ENCODE measurements at regions not wholly inside any gene's neighbourhood (a gene's known extent, or its start where the extent isn't known, plus 50 kb on each side); places are given as distances from the start of the nearest gene placed in this dataset.

DNA sequence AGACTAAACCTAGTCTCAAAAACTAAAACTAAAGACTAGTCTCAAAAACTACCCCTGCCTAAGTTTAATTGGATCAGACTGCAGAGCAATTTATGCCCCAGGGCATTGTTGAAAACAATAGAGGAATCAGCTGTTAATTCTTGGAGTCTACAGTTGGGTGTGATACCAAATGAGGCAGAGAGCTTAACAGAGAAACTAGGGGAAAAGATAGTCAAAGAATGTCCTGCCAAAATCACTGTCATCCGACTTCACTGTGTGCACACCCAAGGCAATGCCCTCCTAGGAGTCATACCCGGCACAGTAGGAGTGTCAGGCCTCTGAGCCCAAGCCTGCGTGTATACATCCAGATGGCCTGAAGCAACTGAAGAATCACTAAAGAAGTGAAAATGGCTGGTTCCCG is 90.5 kb upstream of the TOMM7 start:
- H3K4me1 ChIP-seq (ENCODE audit: control insufficient read depth, insufficient read depth, low read length) = no peaks in the 10 kb centered on the region
- no peaks in the 10 kb centered on the region for H3K36me3 ChIP-seq (ENCODE audit: control insufficient read depth, insufficient read depth, low read length)
- H3K27me3 ChIP-seq (ENCODE audit: control insufficient read depth, insufficient read depth, low read length) = no peaks in the 10 kb centered on the region
- H3K27ac ChIP-seq (ENCODE audit: low read length) = no peak overlapping the region
- no peak overlapping the region for H3K4me3 ChIP-seq (ENCODE audit: low read length)
- peaks cover 2% of the 10 kb centered on the region for H3K9me3 ChIP-seq (ENCODE audit: control insufficient read depth, low read depth, low read length)
- no CpG with 5 or more reads among the region's 4 CpGs for WGBS (ENCODE audit: insufficient coverage, low lambda C conversion rate)
- no peak for DNase-seq

DNA sequence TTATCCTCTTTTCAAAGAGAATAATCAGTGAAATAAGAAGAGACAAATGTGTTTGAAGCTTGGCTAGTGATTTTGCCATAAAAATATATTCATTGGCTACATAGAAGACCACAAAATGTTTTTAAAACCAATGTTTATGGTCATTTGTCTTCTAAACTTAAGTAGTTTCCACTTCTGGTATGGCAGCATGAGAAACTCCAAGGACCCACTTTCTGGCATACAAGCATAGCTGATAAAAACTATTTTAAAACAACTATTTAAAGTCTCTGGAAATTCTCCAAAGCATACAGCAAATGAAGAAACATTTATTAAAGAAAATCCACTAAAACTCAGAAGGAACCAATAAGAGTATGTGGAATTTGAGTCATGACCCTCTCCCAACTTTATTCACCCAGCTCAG is 89.2 kb upstream of the TOMM7 start:
- H3K9me3 ChIP-seq (ENCODE audit: control insufficient read depth, low read depth, low read length) = peaks cover 2% of the 10 kb centered on the region
- DNase-seq = no peak
- no peak overlapping the region for H3K4me3 ChIP-seq (ENCODE audit: low read length)
- H3K27ac ChIP-seq (ENCODE audit: low read length) = no peak overlapping the region
- no peaks in the 10 kb centered on the region for H3K4me1 ChIP-seq (ENCODE audit: control insufficient read depth, insufficient read depth, low read length)
- H3K27me3 ChIP-seq (ENCODE audit: control insufficient read depth, insufficient read depth, low read length) = no peaks in the 10 kb centered on the region
- no peaks in the 10 kb centered on the region for H3K36me3 ChIP-seq (ENCODE audit: control insufficient read depth, insufficient read depth, low read length)

DNA sequence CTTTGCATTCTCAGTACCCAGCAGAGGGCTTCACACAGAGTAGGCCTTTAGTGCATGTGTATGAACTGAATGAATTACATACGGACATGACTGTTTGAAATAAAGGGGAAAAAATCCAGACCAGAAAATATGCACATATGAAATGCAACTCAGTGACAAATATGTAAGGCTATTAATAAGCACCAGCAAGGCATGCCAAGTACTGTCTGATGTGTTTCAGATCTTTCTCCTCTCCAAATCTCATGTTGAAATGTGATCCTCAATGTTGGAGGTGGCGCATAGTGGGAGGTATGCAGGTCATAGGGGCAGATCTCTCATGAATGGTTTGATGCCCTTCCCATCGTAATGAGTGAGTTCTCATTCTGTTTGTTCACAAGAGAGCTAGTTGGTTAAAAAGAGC is 87.3 kb upstream of the TOMM7 start:
- no peaks in the 10 kb centered on the region for H3K4me1 ChIP-seq (ENCODE audit: control insufficient read depth, insufficient read depth, low read length)
- no peaks in the 10 kb centered on the region for H3K36me3 ChIP-seq (ENCODE audit: control insufficient read depth, insufficient read depth, low read length)
- H3K4me3 ChIP-seq (ENCODE audit: low read length) = no peak overlapping the region
- no peak overlapping the region for H3K27ac ChIP-seq (ENCODE audit: low read length)
- no peak for DNase-seq
- no CpG with 5 or more reads among the region's 3 CpGs for WGBS (ENCODE audit: insufficient coverage, low lambda C conversion rate)
- peaks cover 2% of the 10 kb centered on the region for H3K9me3 ChIP-seq (ENCODE audit: control insufficient read depth, low read depth, low read length)
- H3K27me3 ChIP-seq (ENCODE audit: control insufficient read depth, insufficient read depth, low read length) = no peaks in the 10 kb centered on the region

DNA sequence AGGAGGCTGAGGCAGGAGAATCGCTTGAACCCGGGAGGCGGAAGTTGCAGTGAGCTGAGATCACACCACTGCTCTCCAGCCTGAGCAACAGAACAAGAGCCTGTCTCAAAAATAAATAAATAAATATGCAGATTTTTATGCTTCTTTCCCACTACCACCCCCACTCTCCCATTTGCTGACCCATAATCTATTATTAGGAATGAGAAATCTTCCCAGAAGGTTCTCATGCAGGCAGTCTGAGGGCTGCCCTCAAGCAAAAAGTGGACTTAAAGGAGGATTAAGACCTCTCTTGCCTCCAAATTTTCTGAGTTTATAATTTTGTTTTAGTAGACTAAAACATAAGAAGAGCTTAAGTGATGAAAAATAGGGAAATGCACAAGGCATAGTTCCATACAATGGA is 85.2 kb upstream of the TOMM7 start:
- no CpG with 5 or more reads among the region's 3 CpGs for WGBS (ENCODE audit: insufficient coverage, low lambda C conversion rate)

DNA sequence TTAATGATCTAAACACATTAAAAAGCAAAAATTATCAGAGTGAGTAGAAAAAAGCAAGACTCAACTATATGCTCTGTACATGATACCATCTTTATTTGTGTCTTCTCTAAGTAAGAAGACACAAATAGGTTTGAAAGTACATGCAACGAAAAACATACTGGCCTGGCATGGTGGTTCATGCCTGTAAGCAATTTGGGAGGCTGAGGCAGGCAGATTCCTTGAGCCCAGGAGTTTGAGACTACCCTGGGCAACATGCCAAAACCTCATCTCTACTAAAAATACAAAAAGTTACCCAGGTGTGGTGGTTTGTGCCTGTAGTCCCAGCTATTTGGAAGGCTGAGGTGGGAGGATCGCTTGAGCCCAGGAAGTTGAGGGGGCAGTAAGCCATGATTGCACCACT is 78.1 kb upstream of the TOMM7 start:
- no peak for DNase-seq

More for the DNA sequence above, 85.2 kb upstream of the TOMM7 start:
- no peaks in the 10 kb centered on the region for H3K4me1 ChIP-seq (ENCODE audit: control insufficient read depth, insufficient read depth, low read length)
- H3K27ac ChIP-seq (ENCODE audit: low read length) = no peak overlapping the region
- H3K27me3 ChIP-seq (ENCODE audit: control insufficient read depth, insufficient read depth, low read length) = no peaks in the 10 kb centered on the region
- DNase-seq = no peak
- H3K9me3 ChIP-seq (ENCODE audit: control insufficient read depth, low read depth, low read length) = no peaks in the 10 kb centered on the region
- H3K36me3 ChIP-seq (ENCODE audit: control insufficient read depth, insufficient read depth, low read length) = no peaks in the 10 kb centered on the region
- H3K4me3 ChIP-seq (ENCODE audit: low read length) = no peak overlapping the region

DNA sequence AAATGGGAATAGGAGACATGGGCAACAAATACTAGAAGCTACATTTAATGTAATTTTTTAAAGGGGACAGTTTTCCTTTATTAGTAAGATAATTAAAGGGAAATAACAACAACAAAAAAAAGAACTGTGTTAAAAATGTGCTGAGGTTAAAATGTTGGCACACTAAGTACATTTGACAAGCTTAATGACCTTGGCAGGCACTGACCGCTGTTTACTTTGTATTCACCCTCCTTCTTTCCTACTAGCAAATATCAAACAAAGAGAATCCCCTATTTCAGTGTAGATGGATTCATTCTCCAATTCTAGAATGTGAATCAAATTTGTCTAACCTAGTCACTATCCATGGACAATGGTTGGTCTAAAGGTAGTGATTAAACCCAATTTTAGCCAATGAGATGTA is 77.5 kb upstream of the TOMM7 start:
- Histone ChIP-seq H3K4me3 (ENCODE audit: low read length) (no peak overlapping the region), H3K4me1 (ENCODE audit: control insufficient read depth, insufficient read depth, low read length) (no peaks in the 10 kb centered on the region), H3K9me3 (ENCODE audit: control insufficient read depth, low read depth, low read length) (no peaks in the 10 kb centered on the region), H3K36me3 (ENCODE audit: control insufficient read depth, insufficient read depth, low read length) (no peaks in the 10 kb centered on the region), H3K27ac (ENCODE audit: low read length) (no peak overlapping the region), H3K27me3 (ENCODE audit: control insufficient read depth, insufficient read depth, low read length) (no peaks in the 10 kb centered on the region)
- no peak for DNase-seq
- WGBS (ENCODE audit: insufficient coverage, low lambda C conversion rate) = 80% methylated on average over 1 of the region's 1 CpG

More for the DNA sequence above, 78.1 kb upstream of the TOMM7 start:
- Histone ChIP-seq H3K4me3 (ENCODE audit: low read length) (no peak overlapping the region), H3K27ac (ENCODE audit: low read length) (no peak overlapping the region), H3K36me3 (ENCODE audit: control insufficient read depth, insufficient read depth, low read length) (no peaks in the 10 kb centered on the region), H3K27me3 (ENCODE audit: control insufficient read depth, insufficient read depth, low read length) (no peaks in the 10 kb centered on the region), H3K4me1 (ENCODE audit: control insufficient read depth, insufficient read depth, low read length) (no peaks in the 10 kb centered on the region), H3K9me3 (ENCODE audit: control insufficient read depth, low read depth, low read length) (no peaks in the 10 kb centered on the region)
- WGBS (ENCODE audit: insufficient coverage, low lambda C conversion rate) = 80% methylated on average over 1 of the region's 2 CpGs

DNA sequence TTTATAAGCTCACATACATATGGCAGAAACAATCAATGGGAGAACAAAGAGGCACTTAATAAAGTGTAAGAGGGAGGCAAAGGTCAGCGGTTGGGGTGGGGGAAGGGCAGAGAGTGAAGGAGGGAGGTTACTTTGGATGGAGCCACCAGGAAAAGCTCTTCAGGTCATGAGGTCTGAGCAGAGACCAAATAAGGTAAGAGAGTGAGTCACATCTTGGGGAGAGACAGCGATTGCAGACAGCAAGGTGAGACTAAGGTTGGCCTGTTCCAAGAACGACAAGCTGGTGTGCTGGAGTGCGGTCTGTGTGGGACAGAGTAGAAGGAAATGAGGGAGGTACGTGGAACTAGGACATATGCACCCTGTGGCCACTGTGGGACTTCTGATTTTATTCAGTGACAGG is 74.3 kb upstream of the TOMM7 start:
- Histone ChIP-seq H3K4me3 (ENCODE audit: low read length) (no peak overlapping the region), H3K4me1 (ENCODE audit: control insufficient read depth, insufficient read depth, low read length) (peaks cover 8% of the 10 kb centered on the region), H3K9me3 (ENCODE audit: control insufficient read depth, low read depth, low read length) (no peaks in the 10 kb centered on the region), H3K27me3 (ENCODE audit: control insufficient read depth, insufficient read depth, low read length) (no peaks in the 10 kb centered on the region), H3K27ac (ENCODE audit: low read length) (no peak overlapping the region), H3K36me3 (ENCODE audit: control insufficient read depth, insufficient read depth, low read length) (no peaks in the 10 kb centered on the region)
- WGBS (ENCODE audit: insufficient coverage, low lambda C conversion rate) = 82% methylated on average over 3 of the region's 5 CpGs
- DNase-seq = peak; percentile 31 to 76

DNA sequence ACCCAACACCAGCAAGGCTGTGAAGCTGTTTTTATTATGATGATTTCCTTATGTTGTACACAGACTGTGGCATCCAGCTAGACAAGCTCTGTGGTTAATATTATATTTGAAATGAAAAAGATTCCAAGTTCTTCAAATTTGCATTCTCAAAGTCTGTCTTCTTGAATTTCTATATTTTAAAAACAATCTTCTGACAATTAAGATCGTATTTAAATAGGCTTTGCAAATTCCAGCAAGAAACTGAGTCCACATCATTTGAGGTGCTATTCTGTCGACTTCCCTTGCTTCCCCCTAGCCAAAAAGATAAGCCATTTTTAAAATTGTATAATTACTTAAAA is 73.1 kb upstream of the TOMM7 start:
- H3K36me3 ChIP-seq (ENCODE audit: control insufficient read depth, insufficient read depth, low read length) = no peaks in the 10 kb centered on the region
- H3K4me1 ChIP-seq (ENCODE audit: control insufficient read depth, insufficient read depth, low read length) = peaks cover 8% of the 10 kb centered on the region
- WGBS (ENCODE audit: insufficient coverage, low lambda C conversion rate) = 100% methylated on average over 1 of the region's 2 CpGs
- no peak for DNase-seq
- no peak overlapping the region for H3K27ac ChIP-seq (ENCODE audit: low read length)
- H3K27me3 ChIP-seq (ENCODE audit: control insufficient read depth, insufficient read depth, low read length) = no peaks in the 10 kb centered on the region
- H3K4me3 ChIP-seq (ENCODE audit: low read length) = no peak overlapping the region
- no peaks in the 10 kb centered on the region for H3K9me3 ChIP-seq (ENCODE audit: control insufficient read depth, low read depth, low read length)

DNA sequence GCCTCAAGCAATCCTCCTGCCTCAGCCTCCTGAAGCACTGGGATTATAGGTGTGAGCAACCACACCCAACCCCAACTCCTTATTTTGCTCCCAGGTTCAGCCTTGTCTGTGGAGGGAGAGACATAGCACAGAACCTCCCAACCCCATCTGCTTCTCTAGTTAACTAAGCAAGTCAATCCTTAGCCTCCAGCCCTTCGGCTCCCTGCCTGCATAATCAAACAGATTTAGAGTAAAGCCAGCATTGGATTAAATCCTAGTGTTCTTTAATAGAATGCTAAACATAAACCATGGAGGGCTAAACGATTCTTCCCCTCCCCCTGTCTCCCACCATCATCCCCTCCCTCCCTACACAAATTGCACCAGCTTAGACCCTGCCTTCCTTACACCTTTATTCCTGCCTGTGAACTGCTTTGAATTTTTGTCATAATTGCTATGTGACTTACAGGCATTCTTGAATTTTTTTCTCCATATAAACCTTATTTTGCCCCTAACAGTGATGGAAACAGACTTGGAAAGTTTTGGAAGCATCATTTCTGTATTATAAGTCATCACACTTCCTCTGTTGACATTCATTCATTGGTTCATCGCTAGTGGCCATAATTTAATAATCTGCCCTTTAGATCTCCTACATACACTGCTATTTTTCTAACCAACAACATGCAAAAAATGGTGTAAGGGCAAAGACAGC is 72.6 kb upstream of the TOMM7 start:
- Histone ChIP-seq H3K9me3 (ENCODE audit: control insufficient read depth, low read depth, low read length) (no peaks in the 10 kb centered on the region), H3K4me1 (ENCODE audit: control insufficient read depth, insufficient read depth, low read length) (peaks cover 8% of the 10 kb centered on the region), H3K4me3 (ENCODE audit: low read length) (no peak overlapping the region), H3K36me3 (ENCODE audit: control insufficient read depth, insufficient read depth, low read length) (no peaks in the 10 kb centered on the region), H3K27ac (ENCODE audit: low read length) (no peak overlapping the region), H3K27me3 (ENCODE audit: control insufficient read depth, insufficient read depth, low read length) (no peaks in the 10 kb centered on the region)
- DNase-seq = no peak
- 67% methylated on average over 1 of the region's 3 CpGs for WGBS (ENCODE audit: insufficient coverage, low lambda C conversion rate)

DNA sequence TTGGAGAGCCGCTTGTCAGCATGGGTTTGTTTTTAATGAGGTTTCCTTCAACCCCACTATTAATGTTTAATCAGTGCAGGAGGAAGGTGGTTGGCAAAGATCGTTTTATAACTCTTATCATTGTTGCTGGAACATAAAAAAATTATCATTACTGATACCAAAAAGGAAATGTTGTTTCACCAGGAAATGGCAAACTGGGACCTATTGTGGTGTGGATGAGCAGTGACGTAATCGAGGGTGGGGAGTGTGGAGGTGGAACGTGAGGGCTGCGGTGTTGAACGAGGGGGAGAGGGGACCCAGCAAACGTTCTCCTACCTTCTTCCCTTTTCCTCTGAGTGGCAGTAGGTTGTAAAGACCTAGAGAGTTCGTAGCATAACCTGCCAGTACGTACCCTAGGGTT is 71.9 kb upstream of the TOMM7 start:
- Histone ChIP-seq H3K4me3 (ENCODE audit: low read length) (no peak overlapping the region), H3K36me3 (ENCODE audit: control insufficient read depth, insufficient read depth, low read length) (no peaks in the 10 kb centered on the region), H3K27me3 (ENCODE audit: control insufficient read depth, insufficient read depth, low read length) (no peaks in the 10 kb centered on the region), H3K9me3 (ENCODE audit: control insufficient read depth, low read depth, low read length) (no peaks in the 10 kb centered on the region), H3K27ac (ENCODE audit: low read length) (no peak overlapping the region), H3K4me1 (ENCODE audit: control insufficient read depth, insufficient read depth, low read length) (peaks cover 8% of the 10 kb centered on the region)
- DNase-seq = peak; percentile 68 to 91
- WGBS (ENCODE audit: insufficient coverage, low lambda C conversion rate) = no CpG with 5 or more reads among the region's 10 CpGs

DNA sequence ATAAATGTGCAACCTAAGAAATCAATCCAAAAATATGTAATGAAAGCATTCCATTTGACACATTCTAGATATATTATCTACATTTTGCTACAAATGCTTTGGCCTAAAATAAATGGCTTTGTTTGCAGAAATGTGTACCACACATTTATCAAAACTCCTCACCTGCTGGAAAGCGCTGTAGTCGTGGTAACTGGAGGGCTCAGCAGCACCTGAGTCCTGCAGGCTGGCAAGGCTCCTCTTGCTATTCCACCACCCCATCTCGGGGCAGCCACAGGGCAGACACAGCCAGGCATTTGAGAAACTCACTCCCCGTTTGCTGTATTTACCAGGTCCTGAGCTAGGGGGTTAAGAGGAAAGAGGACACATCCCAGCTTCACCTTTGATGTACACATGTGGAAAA is 68.1 kb upstream of the TOMM7 start:
- H3K27ac ChIP-seq (ENCODE audit: low read length) = no peak overlapping the region
- WGBS (ENCODE audit: insufficient coverage, low lambda C conversion rate) = no CpG with 5 or more reads among the region's 4 CpGs

More for the DNA sequence above, 68.1 kb upstream of the TOMM7 start:
- H3K27me3 ChIP-seq (ENCODE audit: control insufficient read depth, insufficient read depth, low read length) = no peaks in the 10 kb centered on the region
- H3K9me3 ChIP-seq (ENCODE audit: control insufficient read depth, low read depth, low read length) = no peaks in the 10 kb centered on the region
- peaks cover 10% of the 10 kb centered on the region for H3K4me1 ChIP-seq (ENCODE audit: control insufficient read depth, insufficient read depth, low read length)
- H3K36me3 ChIP-seq (ENCODE audit: control insufficient read depth, insufficient read depth, low read length) = no peaks in the 10 kb centered on the region
- DNase-seq = no peak
- H3K4me3 ChIP-seq (ENCODE audit: low read length) = no peak overlapping the region
